Parathyroid adenoma (tissue), 2 donors: ENCODE measurements at regions not wholly inside any gene's neighbourhood (a gene's known extent, or its start where the extent isn't known, plus 50 kb on each side); places are given as distances from the start of the nearest gene placed in this dataset.

Source experiments
- H2AFZ ChIP-seq: fragments of 300-600 bp; sonication (generic); one replicate; pipeline ENCODE4 v1.7.0; 2017; ENCODE audit warnings: antibody characterized with exemption, mild to moderate bottlenecking
- H3K27ac ChIP-seq: fragments of 300-600 bp; sonication (generic); one replicate; pipeline ENCODE4 v1.7.0; 2017
- H3K27me3 ChIP-seq: fragments of 300-600 bp; sonication (generic); one replicate; pipeline ENCODE4 v1.7.0; 2017; ENCODE audit warnings: low read length; ENCODE audit not compliant: control insufficient read depth, insufficient read depth
- H3K36me3 ChIP-seq: fragments of 300-600 bp; sonication (generic); one replicate; pipeline ENCODE4 v1.7.0; 2017; ENCODE audit warnings: low read length; ENCODE audit not compliant: control insufficient read depth, insufficient read depth
- H3K4me1 ChIP-seq: fragments of 300-600 bp; sonication (generic); one replicate; pipeline ENCODE4 v1.7.0; 2017; ENCODE audit warnings: control low read depth
- H3K4me2 ChIP-seq: fragments of 300-600 bp; sonication (generic); one replicate; pipeline ENCODE4 v1.7.0; 2017; ENCODE audit warnings: low read length
- H3K4me3 ChIP-seq: fragments of 300-600 bp; sonication (generic); one replicate; pipeline ENCODE4 v1.7.0; 2017; ENCODE audit warnings: low read depth, low read length
- H3K79me2 ChIP-seq: fragments of 300-600 bp; sonication (generic); one replicate; pipeline ENCODE4 v1.7.0; 2017; ENCODE audit warnings: control low read depth
- H3K9ac ChIP-seq: fragments of 300-600 bp; sonication (generic); one replicate; pipeline ENCODE4 v1.7.0; 2017; ENCODE audit warnings: mild to moderate bottlenecking
- H3K9me3 ChIP-seq: fragments of 300-600 bp; sonication (generic); one replicate; pipeline ENCODE4 v1.7.0; 2017; ENCODE audit warnings: low read length; ENCODE audit not compliant: control insufficient read depth
- CTCF ChIP-seq: fragments of 300-600 bp; sonication (generic); IDR thresholded peaks from one replicate; pipeline ENCODE4 v1.7.0; 2017; ENCODE audit warnings: antibody characterized with exemption, mild to moderate bottlenecking
- donor health status: primary hyperparathyroidism.

- Histone ChIP-seq H2AFZ (no peak overlapping the region), H3K27ac (no peak overlapping the region), H3K9me3 (no peaks in the 10 kb centered on the region), H3K4me1 (no peaks in the 10 kb centered on the region), H3K27me3 (no peaks in the 10 kb centered on the region), H3K9ac (no peak overlapping the region), H3K79me2 (no peaks in the 10 kb centered on the region), H3K4me3 (no peak overlapping the region), H3K4me2 (no peak overlapping the region), H3K36me3 (no peaks in the 10 kb centered on the region)
- no peak for TF ChIP-seq CTCF
Observed at GRCh38 chr10:88037623-88038022, 174.2 kb downstream of the PTEN start.

DNA sequence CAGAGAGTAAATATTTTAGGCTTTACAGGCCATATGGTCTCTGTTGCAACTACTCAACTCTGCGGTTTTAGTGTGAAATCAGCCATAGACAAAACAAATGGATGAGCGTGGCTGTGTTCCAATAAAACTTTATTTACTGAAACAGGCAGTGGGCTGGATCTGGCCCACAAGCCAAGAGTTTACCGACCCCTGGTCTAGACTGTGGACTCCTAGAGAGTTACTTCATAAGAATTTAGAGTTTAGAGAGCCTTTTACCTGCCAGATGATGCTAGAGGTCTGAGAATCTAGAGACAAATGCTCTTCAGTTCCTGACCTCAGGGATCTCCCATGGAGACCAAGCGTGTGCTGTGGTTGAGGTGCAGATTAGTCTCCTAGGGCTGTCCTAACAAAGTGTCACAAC, 174.8 kb downstream of the PTEN start:
- H3K4me2 ChIP-seq: no peak overlapping the region
- H3K4me1 ChIP-seq: no peaks in the 10 kb centered on the region
- H3K9ac ChIP-seq: no peak overlapping the region
- no peak for TF ChIP-seq CTCF
- no peak overlapping the region for H3K27ac ChIP-seq
- H3K79me2 ChIP-seq: no peaks in the 10 kb centered on the region
- H3K9me3 ChIP-seq: no peaks in the 10 kb centered on the region
- H3K27me3 ChIP-seq: no peaks in the 10 kb centered on the region
- no peaks in the 10 kb centered on the region for H3K36me3 ChIP-seq
- H2AFZ ChIP-seq: no peak overlapping the region
- H3K4me3 ChIP-seq: no peak overlapping the region

DNA sequence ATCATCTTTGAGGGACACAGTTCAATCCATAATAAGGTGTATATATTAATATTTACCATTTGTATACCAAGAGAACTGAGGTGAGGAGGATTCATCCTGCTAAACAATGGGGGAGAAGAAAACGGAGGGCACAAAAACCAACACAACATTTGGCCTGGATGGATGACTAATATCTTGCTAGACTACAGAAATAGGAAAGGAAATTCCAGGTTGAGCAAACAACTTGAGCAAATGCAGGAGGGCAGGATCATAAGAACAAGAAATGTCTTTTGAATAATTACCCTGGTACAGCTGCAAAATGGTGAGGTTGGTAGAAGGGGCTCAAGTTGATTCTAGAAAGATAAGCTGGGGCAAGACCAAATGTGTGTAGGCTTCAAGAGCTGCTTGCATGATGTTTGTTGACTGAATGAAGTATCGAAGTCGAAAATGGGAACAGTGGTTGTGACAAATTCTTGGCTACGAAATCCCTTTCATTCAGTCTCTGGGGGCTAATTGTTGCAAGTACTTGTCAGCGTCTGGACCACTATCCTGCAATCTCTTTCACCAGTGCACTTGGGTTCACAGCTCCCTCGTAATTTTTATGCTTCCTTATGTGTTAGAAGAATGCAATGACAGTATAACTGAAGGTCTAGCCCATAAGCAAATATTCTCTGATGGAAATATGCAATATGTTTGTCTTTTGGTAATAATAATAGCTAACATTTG, 176.2 kb downstream of the PTEN start:
- H2AFZ ChIP-seq: no peak overlapping the region
- no peak overlapping the region for H3K9ac ChIP-seq
- H3K79me2 ChIP-seq: no peaks in the 10 kb centered on the region
- no peaks in the 10 kb centered on the region for H3K36me3 ChIP-seq
- H3K4me1 ChIP-seq: no peaks in the 10 kb centered on the region
- no peak overlapping the region for H3K4me2 ChIP-seq
- no peaks in the 10 kb centered on the region for H3K27me3 ChIP-seq
- H3K9me3 ChIP-seq: no peaks in the 10 kb centered on the region
- H3K4me3 ChIP-seq: no peak overlapping the region
- no peak for TF ChIP-seq CTCF
- H3K27ac ChIP-seq: no peak overlapping the region

DNA sequence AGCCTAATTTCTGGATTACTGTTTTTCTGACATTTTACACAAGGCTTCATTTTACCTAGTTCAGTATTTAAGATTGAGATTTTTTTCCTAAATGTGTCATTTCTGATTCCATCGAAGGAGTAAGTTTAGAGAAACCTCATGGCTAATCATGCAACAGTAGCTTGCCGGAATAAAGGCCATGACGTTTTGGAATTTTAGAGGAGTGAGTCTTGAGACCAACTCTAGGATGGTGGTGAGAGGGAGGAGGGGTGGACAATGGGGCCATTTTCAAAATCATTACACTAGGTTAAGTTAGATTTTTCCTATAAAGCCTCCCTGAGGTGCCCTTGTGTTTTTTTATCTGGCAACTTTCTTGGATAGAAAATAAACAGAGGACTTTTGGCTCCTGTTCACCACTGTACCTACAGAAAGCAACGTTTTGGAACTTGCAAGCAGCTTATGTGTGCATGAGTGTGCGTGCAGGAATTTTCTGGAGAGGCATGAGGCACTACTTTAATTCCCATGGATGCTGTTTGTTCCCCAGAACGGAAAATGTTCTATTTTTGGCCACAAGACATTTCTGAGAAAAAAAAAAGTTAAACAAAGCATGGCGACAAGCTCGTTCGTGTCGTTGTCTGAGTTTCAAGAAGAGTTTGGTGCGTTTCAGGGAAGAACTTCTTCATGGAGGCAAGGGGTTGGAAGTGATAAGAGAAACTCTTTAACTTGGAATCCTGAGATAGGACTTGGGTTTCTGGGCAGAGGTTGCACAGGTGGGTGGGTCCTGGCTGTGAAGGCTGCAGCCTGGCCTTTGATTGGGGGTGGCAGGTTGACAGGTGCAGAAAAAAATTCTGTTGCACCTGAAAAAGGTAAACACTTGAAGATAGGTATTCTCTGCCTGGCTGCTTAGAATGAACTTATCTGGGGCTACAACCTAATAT, 178.1 kb downstream of the PTEN start:
- no peaks in the 10 kb centered on the region for H3K9me3 ChIP-seq
- H3K9ac ChIP-seq: no peak overlapping the region
- no peaks in the 10 kb centered on the region for H3K79me2 ChIP-seq
- H3K36me3 ChIP-seq: no peaks in the 10 kb centered on the region
- no peak overlapping the region for H3K4me3 ChIP-seq
- H3K4me1 ChIP-seq: no peaks in the 10 kb centered on the region
- no peak overlapping the region for H3K27ac ChIP-seq
- no peak overlapping the region for H2AFZ ChIP-seq
- no peak overlapping the region for H3K4me2 ChIP-seq
- H3K27me3 ChIP-seq: no peaks in the 10 kb centered on the region
- TF ChIP-seq CTCF: no peak
